ENCODE measurements at regions not wholly inside any gene's neighbourhood (a gene's known extent, or its start where the extent isn't known, plus 50 kb on each side); places are given as distances from the start of the nearest gene placed in this dataset.

DNA sequence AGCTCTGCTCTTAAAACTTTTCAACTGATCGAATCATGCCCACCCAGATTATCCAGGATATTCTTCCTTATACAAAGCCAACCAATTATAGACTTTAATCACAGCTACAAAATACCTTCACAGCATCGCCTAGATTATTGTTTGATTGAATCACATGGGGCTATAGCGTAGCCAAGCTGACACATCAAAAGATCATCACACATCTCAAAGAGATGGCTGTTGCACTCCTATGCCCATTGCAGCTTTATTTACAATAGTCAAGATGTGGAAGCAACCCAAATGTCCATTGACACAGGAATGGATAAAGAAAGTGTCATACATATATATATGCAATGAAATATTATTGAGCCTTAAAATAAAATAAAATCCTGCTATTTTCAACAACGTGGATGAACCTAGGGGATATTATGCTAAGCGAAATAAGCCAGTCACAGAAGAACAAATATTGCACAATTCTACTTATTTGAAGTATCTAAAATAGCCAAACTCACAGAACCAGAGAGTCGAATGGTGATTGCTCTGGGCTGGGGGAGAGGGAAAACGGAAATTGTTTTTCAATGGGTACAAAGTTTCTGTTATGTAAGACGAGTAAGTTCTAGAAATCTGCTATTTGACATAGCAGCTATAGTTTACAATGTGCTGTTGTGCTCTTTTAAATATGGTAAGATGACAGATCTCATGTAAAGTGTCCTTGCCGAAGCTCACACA is 60.9 kb upstream of the ERCC4 start:
- TF ChIP-seq CTCF (IDR thresholded peaks at IDR 0.05), result no peak
- intact Hi-C loops (cut with DNase I), result no loop called here

DNA sequence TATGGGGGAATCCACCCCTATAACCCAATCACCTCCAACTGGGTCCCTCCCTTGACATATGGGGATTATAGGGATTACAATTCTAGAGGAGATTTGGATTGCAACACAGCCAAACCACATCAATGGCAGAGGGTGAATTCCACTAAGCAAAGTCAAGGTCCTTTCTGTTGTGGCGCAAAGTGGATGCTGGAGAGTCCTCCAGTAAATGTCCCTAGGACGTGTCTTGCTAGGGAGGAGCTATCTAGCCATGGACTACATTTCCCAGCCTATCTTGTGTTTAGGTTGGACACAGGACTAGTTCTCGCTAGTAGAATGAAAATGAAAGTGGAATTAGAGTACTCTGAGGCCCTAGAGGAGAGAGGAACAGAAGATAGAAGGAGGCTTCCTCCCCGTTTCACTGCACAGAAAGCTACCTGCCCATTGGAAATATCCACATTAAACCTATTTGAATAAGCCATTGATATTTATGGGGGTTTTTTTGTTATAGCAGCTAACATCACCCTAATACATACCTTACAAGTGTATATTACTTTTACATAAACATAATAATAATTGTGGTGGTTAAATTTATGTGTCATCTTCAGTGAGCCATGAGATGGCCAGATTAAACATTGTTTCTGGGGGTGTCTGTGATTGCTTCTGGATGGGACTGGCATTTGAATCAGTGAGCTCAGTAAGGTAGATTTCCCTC is 56.7 kb upstream of the ERCC4 start:
- Histone ChIP-seq H3K27me3 (no peaks in the 10 kb centered on the region), H3K4me1 (no peaks in the 10 kb centered on the region), H3K4me3 (no peak overlapping the region), H3K9me3 (no peaks in the 10 kb centered on the region), H3K36me3 (no peaks in the 10 kb centered on the region), H3K27ac (no peak overlapping the region)
- DNase-seq, result no peak
- ATAC-seq, result no peak
- intact Hi-C loops (cut with DNase I), result no loop called here
- TF ChIP-seq CTCF (IDR thresholded peaks at IDR 0.05), result no peak

More for the DNA sequence above, 60.9 kb upstream of the ERCC4 start:
- no peaks in the 10 kb centered on the region for H3K27me3 ChIP-seq
- H3K27ac ChIP-seq, result no peak overlapping the region
- ATAC-seq (no peak), DNase-seq (no peak)
- H3K4me3 ChIP-seq, result no peak overlapping the region
- no peaks in the 10 kb centered on the region for H3K9me3 ChIP-seq
- H3K4me1 ChIP-seq, result no peaks in the 10 kb centered on the region
- H3K36me3 ChIP-seq, result no peaks in the 10 kb centered on the region

DNA sequence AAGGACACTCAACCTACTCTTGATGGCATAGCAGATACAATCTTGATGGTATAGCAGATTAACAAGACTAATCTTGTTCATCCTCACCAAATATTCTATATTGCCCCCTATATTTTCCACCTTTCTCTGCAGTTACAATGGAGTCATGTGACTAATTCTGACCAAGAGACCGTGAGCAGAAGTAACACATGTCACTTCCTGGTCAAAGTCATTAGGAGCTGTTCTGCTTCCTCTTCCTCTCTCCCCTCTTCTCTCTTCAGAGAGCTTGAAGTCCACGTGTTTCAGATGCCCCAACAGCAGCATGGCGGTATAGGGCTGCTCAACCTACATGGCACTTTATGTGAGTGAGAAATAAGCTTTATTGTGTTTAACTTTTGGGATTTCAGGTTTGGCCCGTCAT is 55.3 kb upstream of the ERCC4 start:
- intact Hi-C loops (cut with DNase I), result no loop called here

GRCh38 chr16:13866073-13866472 is 53.9 kb upstream of the ERCC4 start:
- no peaks in the 10 kb centered on the region for H3K9me3 ChIP-seq
- intact Hi-C loops (cut with DNase I), result no loop called here
- no peak overlapping the region for H3K4me3 ChIP-seq
- peak; percentile 72 for DNase-seq
- no peaks in the 10 kb centered on the region for H3K27me3 ChIP-seq
- peak; percentile 97 for ATAC-seq
- peak; percentile 70 for TF ChIP-seq CTCF (IDR thresholded peaks at IDR 0.05)
- H3K27ac ChIP-seq, result no peak overlapping the region
- H3K36me3 ChIP-seq, result no peaks in the 10 kb centered on the region
- no peaks in the 10 kb centered on the region for H3K4me1 ChIP-seq

More for the DNA sequence above, 55.3 kb upstream of the ERCC4 start:
- Histone ChIP-seq H3K27ac (no peak overlapping the region), H3K9me3 (no peaks in the 10 kb centered on the region), H3K27me3 (no peaks in the 10 kb centered on the region), H3K36me3 (no peaks in the 10 kb centered on the region), H3K4me1 (no peaks in the 10 kb centered on the region), H3K4me3 (no peak overlapping the region)
- no peak for TF ChIP-seq CTCF (IDR thresholded peaks at IDR 0.05)
- ATAC-seq (no peak), DNase-seq (no peak)

Data from upper lobe of right lung (tissue), 1 donor.